ENCODE measurements at regions not wholly inside any gene's neighbourhood (a gene's known extent, or its start where the extent isn't known, plus 50 kb on each side); places are given as distances from the start of the nearest gene placed in this dataset.

DNA sequence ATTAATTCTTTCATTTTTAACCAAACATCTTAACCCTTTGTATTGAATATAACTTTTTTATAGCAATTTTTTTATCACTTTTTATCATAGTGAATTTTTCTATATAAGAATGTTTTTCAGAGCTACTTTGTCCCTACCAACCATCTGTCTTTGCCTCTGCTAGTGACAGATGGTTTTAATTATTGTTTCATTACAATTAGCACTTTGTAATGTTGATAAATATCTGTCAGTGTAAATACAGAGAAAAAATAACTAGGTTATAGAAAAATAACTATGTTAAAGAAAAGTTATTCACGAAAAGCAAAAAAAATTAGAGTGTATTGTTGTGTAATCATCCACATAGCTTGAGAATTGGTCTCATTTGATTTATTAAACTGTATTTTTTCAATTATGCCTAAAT, 91.0 kb upstream of the CDH19 start:
- TF ChIP-seq CTCF (IDR thresholded peaks at IDR 0.05; ENCODE audit: low read depth, low read length, missing input control) (no peak), RAD21 (IDR thresholded peaks at IDR 0.05) (no peak), YY1 (IDR thresholded peaks at IDR 0.05) (no peak), REST (IDR thresholded peaks at IDR 0.05) (no peak), TAF1 (conservative IDR thresholded peaks at IDR 0.05) (no peak), NR2F2 (IDR thresholded peaks at IDR 0.05) (no peak), FOXA2 (IDR thresholded peaks at IDR 0.05) (no peak)

All from liver (tissue), 3 donors.